ENCODE measurements at regions not wholly inside any gene's neighbourhood (a gene's known extent, or its start where the extent isn't known, plus 50 kb on each side); places are given as distances from the start of the nearest gene placed in this dataset.
"Not testable (repeated sequence)": the region's sequence is repeated elsewhere in the genome, so short reads cannot be mapped to it uniquely, and the experiment has no call there.

- Histone ChIP-seq H4K20me1 (replicated peaks; ENCODE audit: control insufficient read depth, extremely low read depth, insufficient read depth, low read length) (no peaks in the 10 kb centered on the region), H3K9me3 (replicated peaks; ENCODE audit: control insufficient read depth, insufficient read depth, low read length) (no peaks in the 10 kb centered on the region), H3K9ac (replicated peaks; ENCODE audit: extremely low read depth, insufficient read depth, low read length) (no peak overlapping the region), H3K4me2 (ENCODE audit: insufficient read depth, low read length) (no peak overlapping the region), H3K4me1 (ENCODE audit: control insufficient read depth, extremely low read depth, insufficient read depth, low read length) (no peaks in the 10 kb centered on the region), H3K36me3 (ENCODE audit: control insufficient read depth in 2 of 2, extremely low read depth in 1 of 2, insufficient read depth in 2 of 2, low read length in 2 of 2) (no peaks in the 10 kb centered on the region), H2AFZ (ENCODE audit: low read depth, low read length) (no peak overlapping the region), H3K27ac (ENCODE audit: insufficient read depth, low read depth, low read length) (no peak overlapping the region), H3K79me2 (ENCODE audit: control insufficient read depth, insufficient read depth, low read length) (no peaks in the 10 kb centered on the region), H3K4me3 (replicated peaks in 1 of 3; ENCODE audit: insufficient read depth in 1 of 3, low read depth in 1 of 3, low read length in 3 of 3) (no peak overlapping the region), H3K9me1 (replicated peaks; ENCODE audit: control insufficient read depth, extremely low read depth, insufficient read depth, low read length) (no peaks in the 10 kb centered on the region), H3K27me3 (ENCODE audit: control insufficient read depth in 2 of 2, insufficient read depth in 2 of 2, low read length in 2 of 2) (no peaks in the 10 kb centered on the region)
- POLR2A ChIA-PET, result no interaction called here
- DNase-seq (ENCODE audit: low read depth, low spot score) (no peak), FAIRE-seq (no peak)
- CTCF ChIA-PET, result interaction anchor here (1.5 kb wide), 1 partner anchor 10 kb away, joined by 4 read pairs; no protein-coding TSS in a partner anchor
- dilution Hi-C loops (cut with MboI; ENCODE audit: extremely low pct_ligation_motif_present, low sequenced_read_pairs) (no loop called here), intact Hi-C loops (cut with micrococcal nuclease) (no loop called here)
- no TSS peak for BruUV-seq (replicated peaks)
- TF ChIP-seq MAX (IDR thresholded peaks at IDR 0.05; ENCODE audit: insufficient read depth, insufficient read length) (no peak), POLR2A (IDR thresholded peaks at IDR 0.05; ENCODE audit: low read depth, low read length) (no peak), EZH2 (IDR thresholded peaks at IDR 0.05; ENCODE audit: borderline replicate concordance, low read depth, low read length, severe bottlenecking) (no peak), JUN (IDR thresholded peaks at IDR 0.05; ENCODE audit: borderline replicate concordance, insufficient read depth, insufficient read length, low read depth) (no peak), GATA2 (IDR thresholded peaks at IDR 0.05; ENCODE audit: insufficient read depth, insufficient read length, low read depth, low read length) (no peak), POLR2AphosphoS5 (IDR thresholded peaks at IDR 0.05; ENCODE audit: insufficient read depth, low read depth, low read length) (no peak), FOS (IDR thresholded peaks at IDR 0.05; ENCODE audit: borderline replicate concordance, insufficient read depth, low read length) (no peak), MYC (IDR thresholded peaks at IDR 0.05; ENCODE audit: low read depth, low read length) (no peak), CTCF (IDR thresholded peaks at IDR 0.05; ENCODE audit: extremely low read depth in 1 of 2, insufficient read depth in 1 of 2, low read depth in 1 of 2, low read length in 2 of 2) (no peak)
Observed at GRCh38 chr2:149686136-149687051, 98.8 kb upstream of the MMADHC start.

- H4K20me1 ChIP-seq (replicated peaks; ENCODE audit: control insufficient read depth, extremely low read depth, insufficient read depth, low read length); DNase-seq (ENCODE audit: low read depth, low spot score); CTCF ChIA-PET; H3K4me2 ChIP-seq (ENCODE audit: insufficient read depth, low read length); H3K4me3 ChIP-seq (replicated peaks in 1 of 3; ENCODE audit: insufficient read depth in 1 of 3, low read depth in 1 of 3, low read length in 3 of 3); POLR2A ChIA-PET; H3K9me1 ChIP-seq (replicated peaks; ENCODE audit: control insufficient read depth, extremely low read depth, insufficient read depth, low read length); H3K79me2 ChIP-seq (ENCODE audit: control insufficient read depth, insufficient read depth, low read length); H3K36me3 ChIP-seq (ENCODE audit: control insufficient read depth in 2 of 2, extremely low read depth in 1 of 2, insufficient read depth in 2 of 2, low read length in 2 of 2); H3K4me1 ChIP-seq (ENCODE audit: control insufficient read depth, extremely low read depth, insufficient read depth, low read length); H3K9me3 ChIP-seq (replicated peaks; ENCODE audit: control insufficient read depth, insufficient read depth, low read length); intact Hi-C loops (cut with micrococcal nuclease); dilution Hi-C loops (cut with MboI; ENCODE audit: extremely low pct_ligation_motif_present, low sequenced_read_pairs); H3K9ac ChIP-seq (replicated peaks; ENCODE audit: extremely low read depth, insufficient read depth, low read length); FAIRE-seq; H3K27ac ChIP-seq (ENCODE audit: insufficient read depth, low read depth, low read length); H3K27me3 ChIP-seq (ENCODE audit: control insufficient read depth in 2 of 2, insufficient read depth in 2 of 2, low read length in 2 of 2); H2AFZ ChIP-seq (ENCODE audit: low read depth, low read length); BruUV-seq (replicated peaks): not testable (repeated sequence)
Observed at GRCh38 chr2:149685401-149685800, 97.8 kb upstream of the MMADHC start.
